Stomach (tissue), 4 donors: ENCODE measurements at regions not wholly inside any gene's neighbourhood (a gene's known extent, or its start where the extent isn't known, plus 50 kb on each side); places are given as distances from the start of the nearest gene placed in this dataset.

Experiments used
- EP300 ChIP-seq: sonication (generic); formaldehyde crosslinking; IDR thresholded peaks from one replicate; pipeline ENCODE4 v1.6.1; 2017; ENCODE audit warnings: antibody characterized with exemption
- POLR2A ChIP-seq, 4 donors: fragments of 450-650 bp; IDR thresholded peaks; one replicate each; pipeline ENCODE4 v1.6.1; 2016; ENCODE audit warnings: antibody characterized with exemption in 4 of 4, control low read depth in 2 of 4, mild to moderate bottlenecking in 1 of 4, moderate library complexity in 1 of 4
- POLR2AphosphoS5 ChIP-seq, 3 donors: sonication (generic); formaldehyde crosslinking; IDR thresholded peaks; one replicate each; pipeline ENCODE4 v1.6.1; 2016; ENCODE audit warnings: antibody characterized with exemption in 3 of 3
- TF ChIP-seq, protein P1 (sequence below), 7 experiments: fragments of 450-650 bp in 4 of 7; fragments of 200-600 bp in 3 of 7; sonication (generic) in 3 of 7; IDR thresholded peaks; one replicate each; pipeline ENCODE4 v1.5.1; 2016 to 2019; ENCODE audit warnings: antibody characterized with exemption in 7 of 7, control low read depth in 2 of 7, mild to moderate bottlenecking in 1 of 7

DNA sequence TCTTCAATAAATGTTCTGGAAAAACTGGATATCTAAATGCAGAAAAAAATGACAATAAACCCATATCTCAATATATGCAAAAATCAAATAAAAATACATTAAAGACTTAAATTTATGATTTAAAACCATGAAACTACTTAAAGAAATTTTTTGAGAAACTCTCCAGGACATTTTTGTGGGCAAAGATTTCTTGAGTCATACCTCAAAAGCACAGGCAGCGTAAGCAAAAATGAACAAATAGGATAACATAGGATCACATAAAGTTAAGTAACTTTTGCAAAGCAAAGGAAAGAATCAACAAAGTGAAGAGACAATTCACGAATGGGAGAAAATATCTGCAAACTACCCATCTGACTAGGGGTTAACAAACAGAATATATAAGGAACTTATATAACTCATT, 1545.5 kb downstream of the SUCLG1 start:
- TF ChIP-seq, protein P1, sequence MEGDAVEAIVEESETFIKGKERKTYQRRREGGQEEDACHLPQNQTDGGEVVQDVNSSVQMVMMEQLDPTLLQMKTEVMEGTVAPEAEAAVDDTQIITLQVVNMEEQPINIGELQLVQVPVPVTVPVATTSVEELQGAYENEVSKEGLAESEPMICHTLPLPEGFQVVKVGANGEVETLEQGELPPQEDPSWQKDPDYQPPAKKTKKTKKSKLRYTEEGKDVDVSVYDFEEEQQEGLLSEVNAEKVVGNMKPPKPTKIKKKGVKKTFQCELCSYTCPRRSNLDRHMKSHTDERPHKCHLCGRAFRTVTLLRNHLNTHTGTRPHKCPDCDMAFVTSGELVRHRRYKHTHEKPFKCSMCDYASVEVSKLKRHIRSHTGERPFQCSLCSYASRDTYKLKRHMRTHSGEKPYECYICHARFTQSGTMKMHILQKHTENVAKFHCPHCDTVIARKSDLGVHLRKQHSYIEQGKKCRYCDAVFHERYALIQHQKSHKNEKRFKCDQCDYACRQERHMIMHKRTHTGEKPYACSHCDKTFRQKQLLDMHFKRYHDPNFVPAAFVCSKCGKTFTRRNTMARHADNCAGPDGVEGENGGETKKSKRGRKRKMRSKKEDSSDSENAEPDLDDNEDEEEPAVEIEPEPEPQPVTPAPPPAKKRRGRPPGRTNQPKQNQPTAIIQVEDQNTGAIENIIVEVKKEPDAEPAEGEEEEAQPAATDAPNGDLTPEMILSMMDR (IDR thresholded peaks at IDR 0.05) = no peak
- no peak for TF ChIP-seq EP300
- no peak for TF ChIP-seq POLR2A (IDR thresholded peaks at IDR 0.05)
- no peak for TF ChIP-seq POLR2AphosphoS5 (IDR thresholded peaks at IDR 0.05)
